Esophagus (tissue), 2 donors: ENCODE measurements at regions not wholly inside any gene's neighbourhood (a gene's known extent, or its start where the extent isn't known, plus 50 kb on each side); places are given as distances from the start of the nearest gene placed in this dataset.

Experiments
- H3K27ac ChIP-seq, 2 donors: one replicate each; pipeline ENCODE4 v1.5.1; 2013; ENCODE audit warnings: low read depth in 2 of 2, mild to moderate bottlenecking in 2 of 2, inconsistent platforms in 1 of 2, low read length in 1 of 2, moderate library complexity in 1 of 2
- H3K27me3 ChIP-seq, 2 donors: one replicate each; pipeline ENCODE4 v1.6.1; 2013; ENCODE audit warnings: low read length in 2 of 2, control low read depth in 1 of 2, mild to moderate bottlenecking in 1 of 2; ENCODE audit not compliant: insufficient read depth in 2 of 2, control insufficient read depth in 1 of 2
- H3K36me3 ChIP-seq, 2 donors: one replicate each; pipeline ENCODE4 v1.6.1; 2013; ENCODE audit warnings: low read length in 1 of 2; ENCODE audit not compliant: control insufficient read depth in 2 of 2, insufficient read depth in 2 of 2
- H3K4me1 ChIP-seq, 2 donors: one replicate each; pipeline ENCODE4 v1.6.1; 2013; ENCODE audit warnings: low read length in 1 of 2; ENCODE audit not compliant: control insufficient read depth in 2 of 2, insufficient read depth in 2 of 2
- H3K4me3 ChIP-seq, 2 donors: one replicate each; pipeline ENCODE4 v1.5.1; 2013; ENCODE audit warnings: low read length in 2 of 2, mild to moderate bottlenecking in 2 of 2, low read depth in 1 of 2, moderate library complexity in 1 of 2
- H3K9me3 ChIP-seq, 2 donors: one replicate each; pipeline ENCODE4 v1.6.1; 2013; ENCODE audit warnings: mild to moderate bottlenecking in 2 of 2, low read depth in 1 of 2, low read length in 1 of 2, moderate library complexity in 1 of 2; ENCODE audit not compliant: control insufficient read depth in 2 of 2, insufficient read depth in 1 of 2
- whole genome bisulfite sequencing, 2 donors: extraction: QIAGEN DNeasy Blood & Tissue Kit; methylation state at CpG; one replicate each; pipeline ENCODE4 v1.1.7; 2013; 5-methylcytosine and 5-hydroxymethylcytosine counted together
- donor health status: healthy with polysubstance abuse.
- donor health status: Bipolar disorder and iron deficiency.

- no peaks in the 10 kb centered on the region for H3K36me3 ChIP-seq
- H3K4me3 ChIP-seq = no peak overlapping the region
- no peaks in the 10 kb centered on the region for H3K4me1 ChIP-seq
- WGBS, 2 donors = 79 to 91% methylated on average over 3 of the region's 3 CpGs
- no peaks in the 10 kb centered on the region for H3K27me3 ChIP-seq
- no peak overlapping the region for H3K27ac ChIP-seq
- no peaks in the 10 kb centered on the region for H3K9me3 ChIP-seq
These were observed 157.5 kb upstream of the PKDCC start for GRCh38 chr2:41890341-41890740.

- H3K36me3 ChIP-seq = no peaks in the 10 kb centered on the region
- H3K4me1 ChIP-seq = no peaks in the 10 kb centered on the region
- no peaks in the 10 kb centered on the region for H3K9me3 ChIP-seq
- WGBS, 2 donors = 67 to 74% methylated on average over 4 of the region's 4 CpGs
- no peak overlapping the region for H3K4me3 ChIP-seq
- H3K27me3 ChIP-seq = no peaks in the 10 kb centered on the region
- H3K27ac ChIP-seq = no peak overlapping the region
These were observed 155.3 kb upstream of the PKDCC start for GRCh38 chr2:41892476-41892875.

GRCh38 chr2:41894563-41895333 is 153.1 kb upstream of the PKDCC start:
- no peaks in the 10 kb centered on the region for H3K4me1 ChIP-seq
- no peaks in the 10 kb centered on the region for H3K36me3 ChIP-seq
- H3K4me3 ChIP-seq = no peak overlapping the region
- WGBS, 2 donors = 65 to 77% methylated on average over 5 of the region's 5 CpGs
- H3K9me3 ChIP-seq = no peaks in the 10 kb centered on the region
- no peak overlapping the region for H3K27ac ChIP-seq
- no peaks in the 10 kb centered on the region for H3K27me3 ChIP-seq

DNA sequence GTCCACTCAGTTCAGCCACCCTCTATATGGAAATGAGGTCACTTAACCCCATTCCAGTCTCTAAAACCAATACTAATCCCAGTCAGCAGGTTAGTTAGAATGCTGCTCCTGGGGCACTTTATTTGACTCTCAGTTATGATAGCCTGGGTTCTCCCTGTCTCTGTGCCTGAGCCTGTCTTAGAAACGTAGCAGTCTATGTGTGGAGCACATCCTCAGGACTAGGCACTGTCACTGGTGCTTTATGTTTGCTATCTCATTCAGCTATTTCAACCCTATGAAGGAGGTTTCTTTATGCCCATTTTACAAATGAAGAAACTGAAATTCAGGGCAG is 152.5 kb upstream of the PKDCC start:
- Histone ChIP-seq H3K4me1 (no peaks in the 10 kb centered on the region), H3K4me3 (no peak overlapping the region), H3K9me3 (no peaks in the 10 kb centered on the region), H3K27ac (no peak overlapping the region), H3K27me3 (no peaks in the 10 kb centered on the region), H3K36me3 (no peaks in the 10 kb centered on the region)
- 51 to 73% methylated on average over 1 of the region's 1 CpG for WGBS, 2 donors

GRCh38 chr2:41896186-41896846 is 151.5 kb upstream of the PKDCC start:
- no peak overlapping the region for H3K27ac ChIP-seq
- H3K36me3 ChIP-seq = no peaks in the 10 kb centered on the region
- H3K9me3 ChIP-seq = no peaks in the 10 kb centered on the region
- no peaks in the 10 kb centered on the region for H3K4me1 ChIP-seq
- no peak overlapping the region for H3K4me3 ChIP-seq
- WGBS, 2 donors = 67 to 74% methylated on average over 5 of the region's 5 CpGs
- no peaks in the 10 kb centered on the region for H3K27me3 ChIP-seq

- no peaks in the 10 kb centered on the region for H3K4me1 ChIP-seq
- H3K27me3 ChIP-seq = no peaks in the 10 kb centered on the region
- WGBS, 2 donors = 53 to 57% methylated on average over 2 of the region's 2 CpGs
- H3K4me3 ChIP-seq = no peak overlapping the region
- no peaks in the 10 kb centered on the region for H3K9me3 ChIP-seq
- H3K27ac ChIP-seq = no peak overlapping the region
- no peaks in the 10 kb centered on the region for H3K36me3 ChIP-seq
These were observed 148.6 kb upstream of the PKDCC start for GRCh38 chr2:41899189-41899588.

GRCh38 chr2:41900101-41900577 is 147.7 kb upstream of the PKDCC start:
- Histone ChIP-seq H3K36me3 (no peaks in the 10 kb centered on the region), H3K4me1 (no peaks in the 10 kb centered on the region), H3K9me3 (no peaks in the 10 kb centered on the region), H3K27ac (no peak overlapping the region), H3K27me3 (no peaks in the 10 kb centered on the region), H3K4me3 (no peak overlapping the region)
- WGBS, 2 donors = 65 to 69% methylated on average over 1 of the region's 1 CpG

DNA sequence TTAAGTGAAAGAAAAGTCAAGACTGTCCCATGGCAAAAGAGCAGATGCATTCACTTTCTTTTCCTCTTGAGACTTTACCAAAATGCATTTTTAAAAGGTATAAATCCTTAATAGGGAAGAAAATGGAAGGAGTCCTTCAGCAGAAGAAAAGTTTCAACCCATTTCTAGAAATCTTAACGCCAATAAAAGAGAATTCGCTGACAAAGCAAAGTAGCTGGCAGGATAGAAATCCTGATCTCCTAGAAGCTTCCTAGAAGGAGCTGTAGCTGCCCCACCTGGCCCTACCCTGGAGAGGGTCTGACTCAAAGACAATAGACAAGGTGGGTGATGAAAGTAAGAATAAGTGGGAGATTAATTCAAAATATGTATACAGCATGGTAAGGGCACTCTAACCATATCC is 144.9 kb upstream of the PKDCC start:
- H3K27ac ChIP-seq = no peak overlapping the region
- WGBS, 2 donors = 93 to 95% methylated on average over 2 of the region's 2 CpGs
- H3K4me1 ChIP-seq = no peaks in the 10 kb centered on the region
- H3K4me3 ChIP-seq = no peak overlapping the region
- no peaks in the 10 kb centered on the region for H3K9me3 ChIP-seq
- H3K36me3 ChIP-seq = no peaks in the 10 kb centered on the region
- H3K27me3 ChIP-seq = no peaks in the 10 kb centered on the region

- Histone ChIP-seq H3K27ac (no peak overlapping the region), H3K4me3 (no peak overlapping the region), H3K27me3 (no peaks in the 10 kb centered on the region), H3K36me3 (no peaks in the 10 kb centered on the region), H3K4me1 (no peaks in the 10 kb centered on the region), H3K9me3 (no peaks in the 10 kb centered on the region)
These were observed 144.2 kb upstream of the PKDCC start for GRCh38 chr2:41903474-41904135.
